ENCODE measurements at regions not wholly inside any gene's neighbourhood (a gene's known extent, or its start where the extent isn't known, plus 50 kb on each side); places are given as distances from the start of the nearest gene placed in this dataset.
"Not testable (repeated sequence)": the region's sequence is repeated elsewhere in the genome, so short reads cannot be mapped to it uniquely, and the experiment has no call there.

DNA sequence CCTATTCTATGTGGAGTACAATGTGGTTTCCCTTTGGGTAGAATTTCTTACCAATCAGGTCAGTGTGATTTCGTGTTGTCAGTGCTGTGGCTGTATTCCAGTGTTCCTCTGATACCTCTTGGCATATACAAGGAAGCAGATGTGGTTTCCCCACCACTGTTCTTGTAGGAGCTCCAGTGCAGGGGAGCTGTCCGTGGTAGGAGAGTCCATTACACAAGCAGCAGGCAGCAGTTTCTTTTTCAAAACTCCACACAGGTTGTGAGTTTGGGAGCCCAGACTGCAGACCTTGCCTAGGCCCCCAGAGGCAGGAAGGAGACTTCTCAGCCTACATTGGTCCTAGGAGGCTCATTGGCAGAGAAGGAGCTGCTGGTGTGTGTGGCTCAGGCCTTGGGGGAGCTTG lies 452.8 kb downstream of the AACS start:
- DNase-seq, result no peak

DNA sequence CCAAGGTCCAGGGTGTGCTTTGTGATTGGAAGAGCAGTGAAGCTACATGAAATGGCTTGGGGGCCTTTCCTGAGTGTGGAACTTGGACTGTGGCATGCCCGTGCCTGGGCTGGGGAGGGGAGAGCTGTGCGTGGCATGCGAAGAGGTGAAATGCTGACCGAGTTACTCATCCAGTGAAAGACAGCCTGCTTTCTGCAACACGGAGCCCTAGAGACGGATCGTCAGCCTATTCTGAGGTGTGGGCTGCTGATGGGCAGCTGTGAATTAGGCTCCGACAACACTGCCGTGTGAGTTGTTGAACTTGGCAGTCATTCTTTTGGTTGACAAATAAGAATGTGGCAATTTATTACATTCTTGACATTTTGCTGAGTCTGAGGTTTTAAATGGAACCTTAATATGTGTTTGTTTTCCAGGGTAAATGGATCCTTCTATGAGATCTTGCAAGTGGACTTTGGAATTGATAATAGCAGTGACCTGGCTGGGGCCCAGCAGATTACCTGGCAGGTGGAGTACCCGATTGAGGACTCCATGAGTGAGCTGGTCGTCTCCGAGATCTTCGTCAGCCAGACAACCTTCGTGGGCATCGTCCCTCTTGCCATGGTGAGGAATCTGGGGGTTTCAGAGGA lies 453.9 kb downstream of the AACS start:
- no peak for DNase-seq

DNA sequence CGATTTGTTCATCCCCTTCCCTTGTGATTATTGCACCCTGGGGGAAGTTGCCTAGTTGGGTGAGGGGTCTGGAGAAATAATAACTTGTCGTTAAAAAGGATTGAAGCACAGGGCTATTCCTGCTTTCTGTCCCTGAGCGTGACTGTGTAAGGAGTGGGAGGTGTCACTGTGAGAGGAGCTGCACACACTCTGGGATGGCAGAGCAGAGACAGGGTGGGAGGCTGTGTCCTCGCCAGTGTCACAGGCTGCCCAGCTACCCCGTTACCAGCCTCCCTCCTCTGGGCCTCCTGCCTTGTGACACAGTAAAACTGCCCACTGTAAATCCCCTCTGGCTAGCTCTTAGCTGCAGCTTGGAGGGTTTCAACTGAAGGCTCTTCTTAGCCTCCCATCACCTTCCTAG lies 460.6 kb downstream of the AACS start:
- no peak for DNase-seq

DNA sequence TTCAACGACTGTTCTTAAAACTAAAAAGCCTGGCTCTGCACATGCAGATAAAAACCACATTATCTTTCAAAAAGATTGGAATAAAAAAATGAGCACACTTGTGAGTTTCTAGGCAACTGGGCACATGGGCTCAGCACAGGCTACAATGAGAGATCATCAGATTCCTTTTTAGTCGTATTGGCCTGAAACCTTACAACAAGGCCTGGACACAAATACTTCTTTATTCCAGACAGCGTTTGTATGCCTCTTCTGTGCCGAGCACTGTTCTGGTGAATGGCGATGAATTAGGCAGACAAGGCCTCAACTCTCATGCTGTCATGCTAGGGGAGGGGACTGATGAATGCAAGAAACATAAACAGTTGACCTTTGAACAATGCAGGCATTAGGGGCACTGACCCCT lies 463.0 kb downstream of the AACS start:
- DNase-seq, result no peak

DNA sequence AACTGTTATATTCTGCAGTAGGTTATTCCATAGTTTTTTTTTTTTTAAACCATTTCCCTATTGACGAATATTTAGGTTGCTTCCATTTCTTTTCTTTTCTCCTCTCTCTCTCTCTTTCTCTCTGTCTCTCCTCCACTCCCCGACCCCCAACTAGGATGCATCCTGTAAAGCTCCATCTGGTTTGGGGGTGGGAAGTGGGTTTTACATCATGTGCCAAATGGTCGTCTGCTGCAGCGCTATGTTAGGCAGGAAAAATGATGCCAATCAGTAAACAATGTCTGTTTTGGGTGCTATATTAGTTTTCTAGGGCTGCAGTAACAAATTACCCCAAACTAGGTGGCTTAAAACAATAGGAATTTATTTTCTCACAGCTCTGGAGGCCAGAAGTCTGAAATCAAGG lies 465.0 kb downstream of the AACS start:
- DNase-seq, result no peak

DNA sequence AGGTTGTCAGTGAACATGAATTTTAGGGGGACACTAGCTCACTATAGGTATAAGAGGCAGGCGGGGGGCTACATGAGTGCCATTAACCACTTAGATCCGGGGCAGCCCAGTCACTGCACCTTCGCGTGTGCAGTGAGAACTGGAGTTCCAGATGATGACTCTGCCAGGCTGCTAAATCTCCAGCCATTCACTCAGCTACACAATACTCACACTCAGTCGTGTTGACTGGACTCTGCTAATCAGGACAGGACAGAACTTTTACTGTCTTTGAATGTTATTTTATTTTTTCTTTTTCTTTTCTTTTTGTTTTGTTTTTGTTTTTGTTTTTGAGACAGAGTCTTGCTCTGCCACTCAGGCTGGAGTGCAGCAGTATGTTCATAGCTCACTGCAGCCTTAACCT lies 465.6 kb downstream of the AACS start:
- DNase-seq, result no peak

DNA sequence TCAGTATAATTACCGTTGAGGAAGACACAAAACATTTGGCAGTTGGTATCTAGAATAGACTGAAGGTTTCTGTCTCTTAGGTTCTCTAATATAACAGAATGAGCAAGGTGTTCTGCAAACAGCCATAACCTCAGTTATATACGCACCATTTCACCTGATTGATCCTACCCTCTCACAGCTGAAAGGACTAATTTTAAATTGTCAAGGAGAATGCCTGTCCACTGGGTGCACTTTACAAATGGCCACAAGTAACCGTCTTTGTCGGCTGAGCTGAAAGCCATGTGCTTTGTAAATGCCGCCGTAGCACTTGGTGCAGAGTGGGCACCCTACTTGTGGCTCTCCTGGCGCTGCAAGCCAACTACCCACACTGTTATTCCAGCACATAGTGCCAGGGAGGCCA lies 466.3 kb downstream of the AACS start:
- DNase-seq, result no peak

DNA sequence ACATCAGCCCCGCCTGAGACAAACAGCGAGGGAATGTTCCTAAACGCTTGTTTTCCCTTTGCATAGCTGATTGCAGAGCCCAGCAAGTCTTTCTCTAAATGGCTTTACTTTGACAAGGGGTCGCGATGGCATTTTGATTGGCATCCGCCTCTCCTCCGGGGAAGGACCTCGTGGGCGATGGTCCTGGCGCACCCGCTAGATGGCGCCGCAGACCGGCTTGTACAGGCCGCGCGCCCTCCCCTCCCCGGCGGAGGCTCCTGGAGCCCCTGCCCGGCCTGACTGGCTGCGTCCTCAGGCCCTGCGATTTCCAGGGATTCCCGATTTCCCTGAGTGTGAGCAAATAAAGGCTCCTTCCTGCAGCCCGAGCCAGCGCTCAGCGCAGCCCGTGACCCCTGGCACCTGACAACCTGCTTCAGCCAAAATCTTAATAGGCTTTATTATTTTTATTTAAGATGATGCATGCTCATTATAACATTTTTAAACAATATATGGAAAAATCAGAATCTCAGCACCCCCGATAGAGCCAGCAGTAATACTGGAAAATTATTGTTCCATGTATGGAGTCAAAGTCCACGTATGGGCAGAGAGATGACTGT lies 468.3 kb downstream of the AACS start:
- DNase-seq, result peak; percentile 48

DNA sequence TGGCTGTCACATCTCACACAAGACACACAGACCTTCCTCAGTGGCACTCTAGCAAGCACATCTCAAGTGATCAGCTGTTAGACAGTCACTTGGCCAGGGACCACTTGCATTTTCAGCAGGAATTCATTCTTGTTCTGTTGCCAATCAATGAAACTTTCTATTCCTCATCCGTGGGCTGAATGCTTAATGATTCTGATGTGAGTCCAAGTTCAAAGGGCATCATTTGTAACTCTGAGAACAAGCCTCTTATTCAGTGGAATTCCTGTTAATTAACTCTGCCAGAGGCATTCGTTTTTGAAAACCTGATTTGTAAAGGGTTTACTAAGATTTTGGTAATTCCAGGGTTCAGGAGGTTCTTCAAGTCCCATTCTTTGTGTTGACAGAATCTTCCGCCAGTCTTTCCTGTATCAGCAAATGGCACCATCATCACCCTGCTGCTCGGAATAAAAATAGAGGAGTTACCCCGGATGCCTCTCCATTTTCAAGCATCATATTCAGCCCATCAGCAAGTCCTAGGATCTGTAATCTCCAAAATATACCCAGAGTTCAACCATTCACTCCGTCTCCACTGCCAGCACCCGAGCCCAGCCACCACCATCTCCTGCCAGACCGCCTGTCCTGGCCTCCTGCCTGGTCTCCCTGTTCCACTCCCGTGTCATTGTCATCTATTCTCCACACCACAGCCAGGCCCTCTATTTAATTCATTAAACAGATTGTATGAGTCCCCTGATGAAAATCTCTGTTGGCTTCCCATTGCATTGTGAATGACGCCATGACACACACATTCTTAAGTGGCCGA lies 473.4 kb downstream of the AACS start:
- DNase-seq, result no peak

DNA sequence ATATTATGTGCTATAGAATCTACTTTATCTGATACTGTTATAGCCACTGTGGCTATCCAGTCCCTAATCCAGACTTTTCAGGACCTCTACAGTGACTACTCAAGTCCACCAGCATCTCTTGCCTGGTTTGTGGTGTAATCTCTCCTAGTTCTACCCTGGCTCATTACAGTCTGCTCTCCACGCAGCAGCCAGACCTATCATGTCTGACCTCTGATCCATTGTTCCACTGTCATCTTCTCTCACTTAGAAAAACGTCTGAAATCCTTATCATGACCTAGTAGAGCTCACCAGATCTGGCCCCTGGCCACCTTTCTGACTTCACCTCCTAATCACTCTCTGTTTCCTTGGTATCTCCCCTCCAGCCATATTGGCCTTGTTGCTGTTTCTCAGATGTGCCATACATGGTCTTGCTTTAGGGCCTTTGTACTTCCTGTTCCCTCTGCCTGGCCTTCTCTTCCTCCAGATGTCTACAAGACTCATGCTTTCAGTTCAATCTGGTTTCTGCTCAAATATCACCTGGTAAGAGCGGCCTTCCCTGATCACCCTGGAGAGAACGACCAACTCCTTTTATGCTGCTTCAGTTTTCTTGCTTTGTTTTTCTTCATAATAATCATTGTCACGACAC lies 475.5 kb downstream of the AACS start:
- DNase-seq, result no peak

DNA sequence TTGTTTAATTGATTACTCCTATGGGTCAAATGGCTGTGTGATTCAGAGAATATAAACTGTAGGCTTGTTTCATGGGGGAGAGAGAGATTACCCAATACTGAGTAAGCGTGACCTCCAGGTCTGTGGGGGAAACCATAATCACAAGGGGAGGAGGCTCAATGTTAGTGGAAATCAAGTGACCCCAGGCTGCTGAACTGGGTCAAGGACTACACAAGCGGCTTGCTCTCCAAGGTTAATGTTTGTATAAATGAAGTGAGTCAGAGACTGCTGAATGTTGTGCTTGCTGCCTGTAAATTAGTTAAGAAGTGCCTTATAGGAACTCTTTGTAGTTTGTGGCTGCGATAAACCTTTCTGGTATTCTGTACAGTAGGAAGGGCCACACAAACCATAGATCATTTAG lies 479.7 kb downstream of the AACS start:
- no peak for DNase-seq

DNA sequence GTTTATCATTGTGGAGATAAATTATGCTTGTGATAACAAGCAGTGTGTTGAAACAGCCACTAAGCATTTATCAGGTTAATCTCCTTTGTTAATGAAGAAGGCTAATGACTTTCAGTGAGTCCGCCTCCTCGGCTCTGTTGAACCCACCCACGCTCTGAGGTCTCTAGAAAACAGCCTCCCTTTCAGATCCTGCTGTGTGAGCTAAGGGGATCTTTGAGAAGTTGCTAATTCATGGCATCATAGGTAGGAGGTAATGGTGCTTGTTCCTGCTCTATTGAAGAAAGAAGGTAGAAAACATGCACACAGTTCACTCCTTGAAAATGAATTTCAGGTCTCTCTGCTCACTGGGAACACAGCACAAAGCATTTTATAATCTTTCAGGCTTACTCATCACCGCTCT lies 483.9 kb downstream of the AACS start:
- DNase-seq, result no peak

DNA sequence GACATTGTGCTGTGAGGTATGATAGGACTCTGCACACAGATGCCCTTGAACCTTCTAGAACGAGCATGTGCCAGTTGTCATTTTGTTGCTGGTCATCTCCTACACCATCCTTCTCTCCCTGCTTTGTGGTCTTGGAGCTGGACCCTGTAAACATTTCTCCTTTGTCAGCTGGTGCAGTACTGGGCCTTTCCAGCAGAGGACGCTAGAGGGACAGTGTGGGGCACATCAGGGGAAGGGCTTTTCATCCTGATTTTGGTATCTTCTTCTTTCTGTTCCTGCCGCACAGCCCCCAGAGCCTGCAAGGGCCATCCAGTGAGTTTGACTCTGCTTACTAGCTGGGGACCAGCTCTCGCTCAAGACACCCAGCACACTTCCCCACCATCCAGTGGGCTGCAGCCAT lies 484.6 kb downstream of the AACS start:
- DNase-seq, result no peak

DNA sequence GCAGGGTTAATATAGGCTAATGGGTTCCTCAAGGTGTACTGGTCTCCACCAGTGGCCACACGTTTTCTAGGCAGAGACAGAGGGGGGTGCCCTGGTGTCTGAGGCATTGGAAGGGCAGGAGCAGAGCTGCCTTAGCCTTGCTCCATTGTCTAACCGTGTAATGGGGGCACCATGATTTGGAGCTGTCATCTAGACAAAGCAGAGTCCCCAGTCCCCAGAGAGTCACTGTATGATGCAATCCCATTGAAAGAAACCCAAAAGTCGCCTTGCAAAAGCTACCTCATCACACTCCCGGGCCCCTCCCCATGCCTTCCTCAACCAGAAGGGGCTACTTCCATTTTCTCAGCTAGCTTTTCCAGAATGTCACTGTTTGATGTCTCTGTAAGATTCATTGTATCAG lies 487.1 kb downstream of the AACS start:
- DNase-seq, result no peak

DNA sequence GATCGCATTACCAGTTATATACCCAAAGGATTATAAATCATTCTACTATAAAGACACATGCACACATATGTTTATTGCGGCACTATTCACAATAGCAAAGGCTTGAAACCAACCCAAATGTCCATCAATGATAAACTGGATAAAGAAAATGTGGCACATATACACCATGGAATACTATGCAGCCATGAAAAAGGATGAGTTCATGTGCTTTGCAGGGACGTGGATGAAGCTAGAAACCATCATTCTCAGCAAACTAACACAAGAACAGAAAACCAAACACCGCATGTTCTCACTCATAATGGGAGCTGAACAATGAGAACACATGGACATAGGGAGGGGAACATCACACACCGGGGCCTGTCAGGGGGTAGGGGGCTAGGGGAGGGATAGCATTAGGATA lies 495.8 kb downstream of the AACS start:
- DNase-seq, result not testable (repeated sequence)

DNA sequence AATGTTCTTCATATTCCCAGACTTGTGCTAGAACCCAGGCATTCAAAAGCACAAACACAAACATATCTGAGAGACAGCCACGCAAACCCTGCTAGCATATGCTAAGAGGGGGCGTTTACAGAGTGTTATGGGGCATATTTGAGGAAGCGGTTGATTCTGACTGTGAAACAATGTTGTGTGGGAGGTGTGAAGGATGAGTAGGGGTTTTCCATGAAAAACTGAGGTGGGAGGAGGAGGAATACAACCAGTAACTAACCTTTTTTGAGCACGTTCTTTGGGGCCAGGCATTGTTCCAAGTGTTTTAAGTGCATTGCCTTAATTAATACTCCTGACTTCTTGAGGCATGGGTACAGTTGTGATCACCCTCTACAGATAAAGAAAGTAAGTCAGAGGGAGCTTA lies 499.5 kb downstream of the AACS start:
- no peak for DNase-seq

DNA sequence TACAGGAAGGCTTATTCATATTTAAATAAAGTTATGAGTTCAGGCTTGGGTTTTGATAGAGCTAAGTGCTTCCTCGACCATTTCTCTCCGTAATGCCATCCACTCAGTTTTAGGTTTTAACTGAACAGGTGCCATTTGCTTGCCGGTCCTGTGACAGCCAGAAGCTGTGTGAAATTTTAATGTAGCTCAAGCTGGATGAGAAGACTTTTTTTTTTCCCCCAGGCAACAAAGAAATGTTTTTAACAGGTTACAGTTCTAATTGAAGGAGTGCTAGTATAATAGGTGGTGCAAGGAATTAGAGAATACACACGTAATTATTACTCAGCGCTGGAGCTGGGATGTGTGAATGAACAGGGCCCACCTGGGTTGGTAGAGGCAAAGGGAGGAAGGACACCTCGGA lies 502.3 kb downstream of the AACS start:
- no peak for DNase-seq

DNA sequence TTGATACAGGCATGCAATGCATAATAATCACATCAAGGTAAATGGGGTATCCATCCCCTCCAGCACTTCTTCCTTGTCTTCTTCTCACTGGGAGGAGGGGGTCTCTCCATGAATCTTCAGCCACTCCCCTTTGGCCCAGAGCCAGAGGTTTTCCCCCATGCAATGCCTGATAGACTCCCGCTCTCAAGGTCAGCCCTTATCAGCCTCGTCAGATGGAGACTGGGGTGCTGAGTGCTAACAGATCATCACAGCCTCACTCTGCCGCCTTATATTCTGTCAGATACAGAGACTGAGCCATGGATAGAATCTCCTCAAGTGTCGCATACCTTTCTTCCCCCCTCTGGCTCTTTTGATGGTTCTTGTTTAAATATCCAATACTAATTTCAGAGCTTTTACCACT lies 503.1 kb downstream of the AACS start:
- DNase-seq, result no peak

DNA sequence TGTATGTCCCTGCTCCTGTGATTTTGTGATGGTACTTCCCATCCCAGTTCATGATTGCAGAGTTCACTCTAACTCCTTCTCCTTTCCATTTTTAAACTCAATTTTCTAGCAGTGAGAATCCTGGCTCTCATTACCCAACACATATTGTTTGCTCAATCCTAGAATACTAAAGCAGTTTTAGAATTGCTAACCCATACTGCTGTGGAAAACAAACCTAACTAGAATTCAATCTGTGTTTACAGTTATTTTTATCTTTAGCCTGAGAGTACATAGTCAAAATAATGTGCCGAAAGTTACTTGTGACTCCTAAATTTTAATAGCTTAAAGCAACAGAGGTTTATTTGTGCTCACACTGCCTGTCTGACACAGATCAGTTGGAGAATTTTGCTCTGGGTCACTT lies 508.0 kb downstream of the AACS start:
- DNase-seq, result no peak

DNA sequence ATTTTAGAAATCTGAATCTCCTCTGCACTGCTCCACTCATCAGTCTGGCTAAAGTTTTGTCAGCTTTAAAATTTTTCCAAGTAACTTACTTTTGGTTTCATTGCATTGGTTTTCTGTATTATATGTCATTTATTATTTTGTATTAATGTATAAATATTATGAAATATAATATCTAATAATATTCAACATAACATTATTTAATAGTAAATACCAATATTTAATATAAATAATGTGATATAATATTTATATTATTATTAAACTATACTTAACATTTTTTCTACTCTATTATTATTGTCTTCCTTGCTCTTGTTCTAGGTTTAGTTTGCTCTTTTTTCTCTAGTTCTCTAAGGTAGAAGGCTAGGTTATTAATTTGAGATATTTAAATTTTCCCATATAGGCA lies 512.1 kb downstream of the AACS start:
- no peak for DNase-seq

DNA sequence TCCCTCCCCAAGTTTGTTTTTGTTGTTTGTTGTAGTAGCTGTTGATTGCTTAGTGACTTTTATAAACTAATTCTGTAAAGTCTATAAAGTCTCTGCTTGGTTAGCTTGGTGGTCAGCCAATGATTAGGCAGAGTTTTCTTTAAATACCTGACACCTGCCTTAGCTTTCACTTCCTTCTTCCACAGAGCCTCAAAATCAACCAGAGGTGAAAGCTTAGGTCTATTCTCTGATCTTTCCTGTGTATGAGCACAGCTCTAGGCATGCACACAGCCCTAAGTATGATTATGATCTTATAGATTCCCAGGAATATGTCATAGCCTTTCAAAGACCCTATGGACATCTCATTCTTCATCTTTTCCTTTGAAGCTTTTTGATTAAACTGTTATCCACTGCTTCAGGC lies 514.7 kb downstream of the AACS start:
- DNase-seq, result no peak

DNA sequence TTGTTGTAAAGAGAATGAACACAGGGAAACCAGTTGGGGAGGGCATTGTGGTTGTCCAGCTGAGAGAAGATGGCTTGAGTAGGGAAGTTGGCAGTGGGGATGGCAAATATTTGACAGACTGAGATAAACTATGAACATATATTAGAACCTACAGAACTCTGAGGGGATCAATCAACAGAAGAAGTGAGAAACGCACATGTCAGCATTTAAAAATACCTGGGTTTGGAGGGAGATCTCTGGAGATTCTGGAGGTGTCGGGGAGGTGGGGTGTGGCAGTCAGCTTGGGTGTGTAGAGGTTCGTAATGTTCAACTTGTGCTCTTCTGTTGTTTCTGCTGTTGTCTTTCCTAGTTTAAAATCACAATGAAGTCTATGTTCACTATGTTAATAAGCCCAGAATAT lies 517.8 kb downstream of the AACS start:
- DNase-seq, result no peak

DNA sequence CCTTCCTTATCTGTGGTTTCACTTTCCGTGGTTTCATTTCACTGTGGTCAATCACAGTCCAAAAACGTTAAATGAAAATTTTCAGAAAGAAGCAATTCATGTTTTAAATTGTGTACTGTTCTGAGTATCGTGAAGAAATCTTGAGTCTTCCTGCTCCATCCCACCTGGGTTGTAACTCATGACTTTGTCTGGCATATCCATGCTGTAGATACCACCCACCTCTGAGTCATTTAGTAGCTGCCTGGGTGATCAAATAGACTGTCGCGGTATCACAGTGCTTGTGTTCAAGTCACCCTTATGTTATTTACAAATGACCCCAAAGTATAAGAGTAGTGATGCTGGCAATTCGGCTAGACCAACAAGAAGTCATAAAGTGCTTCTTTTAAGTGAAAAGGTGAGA lies 521.2 kb downstream of the AACS start:
- no peak for DNase-seq

DNA sequence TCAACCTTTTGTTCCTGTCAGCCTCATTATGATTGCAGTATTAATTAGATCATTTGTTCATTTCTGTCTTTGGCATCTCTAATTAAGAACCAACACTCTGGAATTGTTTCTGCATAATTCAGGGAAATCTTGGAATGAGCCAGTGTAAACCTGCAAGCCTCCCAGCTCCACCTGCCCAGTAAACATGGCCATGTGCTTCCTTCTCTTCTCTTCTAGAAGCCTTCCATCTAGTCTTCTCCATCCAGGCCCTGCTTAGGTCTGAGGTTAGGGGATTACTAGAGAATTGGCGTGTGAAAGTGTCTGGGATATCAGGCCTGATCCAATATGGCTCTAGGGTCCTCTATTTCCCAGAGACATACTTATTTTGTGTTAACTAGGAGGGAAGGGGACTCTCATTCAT lies 528.0 kb downstream of the AACS start:
- DNase-seq, result no peak
